Activated CD4-positive, alpha-beta T cell treated with anti-CD3 and anti-CD28 coated beads for 36 hours (primary cell): ENCODE measurements at regions not wholly inside any gene's neighbourhood (a gene's known extent, or its start where the extent isn't known, plus 50 kb on each side); places are given as distances from the start of the nearest gene placed in this dataset.
"Not testable (repeated sequence)": the region's sequence is repeated elsewhere in the genome, so short reads cannot be mapped to it uniquely, and the experiment has no call there.

Experiments
- ATAC-seq: fragments of 200-7000 bp; cut with Tn5 transposase; one replicate; pipeline ENCODE4 v1.10.0; 2021; ENCODE audit warnings: mild to moderate bottlenecking, moderate library complexity
- CTCF ChIA-PET: fragments of 350-600 bp; sonication (Branson Sonifier 250); formaldehyde crosslinking; loops from one replicate; lab custom pipeline; 2021; ENCODE audit warnings: antibody characterized with exemption; lab: Charles Lee
- POLR2A ChIA-PET: fragments of 350-600 bp; sonication (Branson Sonifier 250); formaldehyde crosslinking; loops from one replicate; lab custom pipeline; 2021; ENCODE audit warnings: antibody characterized with exemption, inconsistent platforms; lab: Charles Lee
- DNase-seq: peaks from one replicate; pipeline ENCODE4 v3.0.0-alpha.2; 2020
- H3K27ac Mint-ChIP-seq: one replicate; pipeline ENCODE4 v1.8.0; 2021; ENCODE audit warnings: mixed read lengths
- H3K27me3 Mint-ChIP-seq: one replicate; pipeline ENCODE4 v1.8.0; 2021; ENCODE audit warnings: mixed read lengths
- H3K36me3 Mint-ChIP-seq: one replicate; pipeline ENCODE4 v1.8.0; 2021; ENCODE audit warnings: low read depth, mixed read lengths
- H3K4me1 Mint-ChIP-seq: one replicate; pipeline ENCODE4 v1.8.0; 2021; ENCODE audit warnings: mixed read lengths
- H3K4me3 Mint-ChIP-seq: one replicate; pipeline ENCODE4 v1.8.0; 2021; ENCODE audit warnings: mild to moderate bottlenecking, moderate library complexity, mixed read lengths
- H3K9me3 Mint-ChIP-seq: one replicate; pipeline ENCODE4 v1.8.0; 2021; ENCODE audit warnings: low read depth, mixed read lengths
- intact Hi-C, 2 experiments: fragments of 100-400 bp; cut with DNase I in 1 of 2; cut with micrococcal nuclease in 1 of 2; formaldehyde crosslinking; loops; one replicate each; pipeline versions ENCODE4 v1.14.2 to v1.15.1; 2022 to 2024; cut with DNase I, micrococcal nuclease

DNA sequence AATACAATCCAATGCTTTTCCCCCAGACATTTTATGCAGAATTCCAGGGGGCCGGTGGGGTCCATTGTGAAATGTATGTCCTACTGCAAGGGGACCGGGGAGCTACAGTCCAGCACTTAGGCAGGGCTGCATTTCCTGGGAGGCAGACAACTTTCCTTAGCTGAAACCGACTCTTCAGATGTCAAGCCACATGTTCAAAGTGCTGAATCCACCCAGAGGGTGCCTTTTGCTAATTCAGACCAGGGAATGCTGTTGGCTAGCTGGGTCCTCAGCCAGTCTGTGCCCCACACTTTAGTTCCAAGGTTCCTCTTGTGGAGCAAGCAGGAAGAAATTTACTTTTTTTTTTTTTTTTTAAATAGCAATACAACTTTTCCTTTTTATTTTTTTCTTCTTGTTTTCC, 219.5 kb upstream of the LRTM1 start:
- no peaks in the 10 kb centered on the region for H3K9me3 Mint-ChIP-seq
- H3K36me3 Mint-ChIP-seq, result no peaks in the 10 kb centered on the region
- no peaks in the 10 kb centered on the region for H3K27me3 Mint-ChIP-seq
- intact Hi-C loops, result no loop called here
- H3K4me3 Mint-ChIP-seq, result no peak overlapping the region
- CTCF ChIA-PET, result no interaction called here
- ATAC-seq, result no peak
- POLR2A ChIA-PET, result no interaction called here
- H3K27ac Mint-ChIP-seq, result no peak overlapping the region
- no peaks in the 10 kb centered on the region for H3K4me1 Mint-ChIP-seq
- DNase-seq, result no peak

- H3K27ac Mint-ChIP-seq, result no peak overlapping the region
- H3K4me1 Mint-ChIP-seq, result no peaks in the 10 kb centered on the region
- no peak for ATAC-seq
- H3K4me3 Mint-ChIP-seq, result no peak overlapping the region
- POLR2A ChIA-PET, result no interaction called here
- intact Hi-C loops, result no loop called here
- CTCF ChIA-PET, result no interaction called here
- no peak for DNase-seq
- no peaks in the 10 kb centered on the region for H3K36me3 Mint-ChIP-seq
- H3K27me3 Mint-ChIP-seq, result no peaks in the 10 kb centered on the region
- no peaks in the 10 kb centered on the region for H3K9me3 Mint-ChIP-seq
Measured at GRCh38 chr3:55146216-55146615, 218.4 kb upstream of the LRTM1 start.

DNA sequence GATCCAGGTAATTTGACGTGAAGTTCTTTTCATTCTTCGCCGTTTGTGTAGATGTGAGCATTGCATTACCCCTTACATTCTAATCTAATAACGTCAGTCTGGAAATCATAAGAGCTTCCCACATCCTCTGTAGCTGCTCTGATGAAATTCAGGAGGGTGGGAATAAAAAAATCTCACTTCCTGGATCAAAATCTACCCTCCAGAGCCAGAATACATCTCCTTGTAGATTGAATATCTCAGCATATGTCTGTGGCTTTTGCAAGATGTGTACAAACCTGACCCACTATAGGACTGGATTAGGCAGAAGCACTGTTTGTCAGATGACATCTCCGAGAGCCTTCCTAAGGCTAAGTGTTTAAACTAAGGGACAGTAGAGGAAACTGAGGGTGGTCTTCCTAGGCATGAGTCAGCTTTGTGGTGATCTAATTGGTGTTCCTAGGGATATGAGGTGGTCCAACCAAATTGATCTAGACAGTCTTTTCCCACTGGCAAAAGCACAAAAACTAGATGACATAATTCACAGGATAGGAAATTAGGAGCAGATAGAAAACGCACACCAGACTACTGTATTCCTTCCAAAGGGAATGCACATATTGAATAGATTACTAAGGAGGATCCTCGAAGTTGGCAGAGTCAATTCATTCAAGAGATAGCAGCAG, 216.3 kb upstream of the LRTM1 start:
- no peak for ATAC-seq
- Mint-ChIP-seq H3K27me3 (no peaks in the 10 kb centered on the region), H3K4me3 (no peak overlapping the region), H3K36me3 (no peaks in the 10 kb centered on the region), H3K27ac (no peak overlapping the region), H3K4me1 (no peaks in the 10 kb centered on the region), H3K9me3 (no peaks in the 10 kb centered on the region)
- DNase-seq, result no peak
- POLR2A ChIA-PET, result no interaction called here
- CTCF ChIA-PET, result no interaction called here
- intact Hi-C loops, result no loop called here

DNA sequence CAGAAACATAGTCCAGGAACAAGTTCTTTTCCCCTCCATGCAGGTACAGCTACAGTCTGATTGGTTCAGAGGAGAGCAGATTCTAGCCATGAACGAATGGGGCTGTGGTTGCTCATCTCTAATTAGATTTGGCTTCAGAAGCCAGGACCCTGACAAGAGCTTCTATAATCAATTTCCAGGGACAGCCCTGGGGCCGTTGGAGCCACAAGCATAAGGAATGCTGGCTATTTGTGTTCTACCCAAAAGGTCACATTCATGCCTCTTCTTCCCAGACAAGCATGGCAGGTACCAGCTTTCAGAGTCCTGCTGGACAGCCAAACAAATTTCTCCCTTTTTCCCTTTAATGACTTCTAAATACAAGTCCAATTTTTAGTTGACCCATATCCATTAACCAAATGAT, 215.5 kb upstream of the LRTM1 start:
- intact Hi-C loops, result no loop called here
- no peaks in the 10 kb centered on the region for H3K9me3 Mint-ChIP-seq
- H3K27me3 Mint-ChIP-seq, result no peaks in the 10 kb centered on the region
- POLR2A ChIA-PET, result no interaction called here
- H3K36me3 Mint-ChIP-seq, result no peaks in the 10 kb centered on the region
- CTCF ChIA-PET, result interaction anchor here (0.6 kb wide), 1 partner anchor 436 kb away, joined by 3 read pairs; no protein-coding TSS in a partner anchor
- ATAC-seq, result no peak
- no peak overlapping the region for H3K4me3 Mint-ChIP-seq
- no peak overlapping the region for H3K27ac Mint-ChIP-seq
- no peaks in the 10 kb centered on the region for H3K4me1 Mint-ChIP-seq
- DNase-seq, result no peak

DNA sequence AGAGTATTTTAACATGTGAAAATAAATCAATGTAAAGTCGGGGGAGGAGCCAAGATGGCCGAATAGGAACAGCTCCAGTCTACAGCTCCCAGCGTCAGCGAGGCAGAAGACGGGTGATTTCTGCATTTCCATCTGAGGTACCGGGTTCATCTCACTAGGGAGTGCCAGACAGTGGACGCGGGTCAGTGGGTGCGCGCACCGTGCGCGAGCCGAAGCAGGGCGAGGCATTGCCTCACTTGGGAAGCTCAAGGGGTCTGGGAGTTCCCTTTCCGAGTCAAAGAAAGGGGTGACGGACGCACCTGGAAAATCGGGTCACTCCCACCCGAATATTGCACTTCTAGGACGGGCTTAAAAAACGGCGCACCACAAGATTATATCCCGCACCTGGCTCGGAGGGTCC, 208.4 kb upstream of the LRTM1 start:
- intact Hi-C loops, ATAC-seq, POLR2A ChIA-PET, H3K27me3 Mint-ChIP-seq, DNase-seq, H3K4me3 Mint-ChIP-seq, H3K9me3 Mint-ChIP-seq, H3K27ac Mint-ChIP-seq, CTCF ChIA-PET, H3K36me3 Mint-ChIP-seq, H3K4me1 Mint-ChIP-seq: not testable (repeated sequence)

- DNase-seq, result no peak
- no peak overlapping the region for H3K4me3 Mint-ChIP-seq
- no peak overlapping the region for H3K27ac Mint-ChIP-seq
- no peaks in the 10 kb centered on the region for H3K36me3 Mint-ChIP-seq
- POLR2A ChIA-PET, result no interaction called here
- H3K27me3 Mint-ChIP-seq, result no peaks in the 10 kb centered on the region
- intact Hi-C loops, result no loop called here
- CTCF ChIA-PET, result no interaction called here
- H3K4me1 Mint-ChIP-seq, result no peaks in the 10 kb centered on the region
- no peak for ATAC-seq
- no peaks in the 10 kb centered on the region for H3K9me3 Mint-ChIP-seq
Measured at GRCh38 chr3:55128225-55128823, 200.5 kb upstream of the LRTM1 start.

GRCh38 chr3:55127565-55127964, 199.7 kb upstream of the LRTM1 start:
- H3K36me3 Mint-ChIP-seq, result no peaks in the 10 kb centered on the region
- intact Hi-C loops, result no loop called here
- no peaks in the 10 kb centered on the region for H3K9me3 Mint-ChIP-seq
- H3K27me3 Mint-ChIP-seq, result no peaks in the 10 kb centered on the region
- ChIA-PET CTCF (no interaction called here), POLR2A (no interaction called here)
- H3K4me3 Mint-ChIP-seq, result no peak overlapping the region
- H3K27ac Mint-ChIP-seq, result no peak overlapping the region
- ATAC-seq (no peak), DNase-seq (no peak)
- no peaks in the 10 kb centered on the region for H3K4me1 Mint-ChIP-seq

DNA sequence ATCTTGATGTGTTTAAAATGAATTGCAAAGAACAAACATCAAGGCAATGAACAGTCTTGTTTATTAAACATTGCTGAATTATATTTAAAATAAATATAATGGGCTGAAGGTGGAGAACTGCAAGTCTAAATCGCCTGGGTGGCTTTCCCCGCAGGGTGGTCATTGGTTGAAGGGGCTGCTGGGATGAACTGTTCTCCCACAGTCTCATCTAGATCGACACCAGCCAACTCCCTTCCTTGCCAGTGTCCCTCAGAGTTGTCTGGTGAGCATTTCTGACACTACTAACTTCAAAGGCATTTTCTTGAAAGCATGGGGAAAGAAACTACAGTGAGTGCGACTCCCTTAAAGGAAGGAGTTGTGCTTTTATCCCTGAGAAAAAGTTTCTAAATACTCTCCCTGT, 196.5 kb upstream of the LRTM1 start:
- Mint-ChIP-seq H3K4me3 (no peak overlapping the region), H3K4me1 (no peaks in the 10 kb centered on the region), H3K27ac (no peak overlapping the region), H3K9me3 (peaks cover 2% of the 10 kb centered on the region), H3K27me3 (peaks cover 2% of the 10 kb centered on the region), H3K36me3 (no peaks in the 10 kb centered on the region)
- ChIA-PET CTCF (no interaction called here), POLR2A (no interaction called here)
- ATAC-seq, result no peak
- no peak for DNase-seq
- intact Hi-C loops, result no loop called here
